COLO668 (cell line): ENCODE measurements at regions not wholly inside any gene's neighbourhood (a gene's known extent, or its start where the extent isn't known, plus 50 kb on each side); places are given as distances from the start of the nearest gene placed in this dataset.

Experiments used
- DNase-seq: peaks from one replicate; lab custom pipeline; 2025; ENCODE audit not compliant: unreplicated experiment; lab: John Stamatoyannopoulos, UW

- no peak for DNase-seq
Observed at GRCh38 chr1:105294838-105295237, 1545.1 kb downstream of the AMY1C start.

- no peak for DNase-seq
Observed at GRCh38 chr1:105310063-105310462, 1560.4 kb downstream of the AMY1C start.

- no peak for DNase-seq
Observed at GRCh38 chr1:105317976-105318375, 1568.3 kb downstream of the AMY1C start.

GRCh38 chr1:105326886-105327285 lies 1577.2 kb downstream of the AMY1C start:
- DNase-seq, result no peak

GRCh38 chr1:105337420-105337819 lies 1587.7 kb downstream of the AMY1C start:
- DNase-seq, result no peak

GRCh38 chr1:105343317-105343716 lies 1593.6 kb downstream of the AMY1C start:
- no peak for DNase-seq

- DNase-seq, result no peak
Observed at GRCh38 chr1:105359457-105359856, 1609.8 kb downstream of the AMY1C start.

GRCh38 chr1:105362438-105362837 lies 1612.7 kb downstream of the AMY1C start:
- DNase-seq, result no peak

- no peak for DNase-seq
Observed at GRCh38 chr1:105368446-105368845, 1618.7 kb downstream of the AMY1C start.

- DNase-seq, result no peak
Observed at GRCh38 chr1:105373681-105374080, 1624.0 kb downstream of the AMY1C start.

GRCh38 chr1:105386489-105386888 lies 1636.8 kb downstream of the AMY1C start:
- DNase-seq, result no peak

GRCh38 chr1:105396001-105396400 lies 1646.3 kb downstream of the AMY1C start:
- no peak for DNase-seq

GRCh38 chr1:105398909-105399308 lies 1649.2 kb downstream of the AMY1C start:
- DNase-seq, result no peak

GRCh38 chr1:105399716-105400115 lies 1650.0 kb downstream of the AMY1C start:
- DNase-seq, result no peak

- no peak for DNase-seq
Observed at GRCh38 chr1:105416261-105416660, 1640.2 kb upstream of the PRMT6 start.

- no peak for DNase-seq
Observed at GRCh38 chr1:105419030-105419429, 1637.4 kb upstream of the PRMT6 start.

GRCh38 chr1:105427543-105427942 lies 1628.9 kb upstream of the PRMT6 start:
- DNase-seq, result no peak

- no peak for DNase-seq
Observed at GRCh38 chr1:105436589-105437259, 1619.8 kb upstream of the PRMT6 start.

- no peak for DNase-seq
Observed at GRCh38 chr1:105437847-105438246, 1618.6 kb upstream of the PRMT6 start.

GRCh38 chr1:105442901-105443300 lies 1613.6 kb upstream of the PRMT6 start:
- no peak for DNase-seq

GRCh38 chr1:105459759-105460158 lies 1596.7 kb upstream of the PRMT6 start:
- no peak for DNase-seq

GRCh38 chr1:105462308-105462707 lies 1594.2 kb upstream of the PRMT6 start:
- no peak for DNase-seq

- DNase-seq, result no peak
Observed at GRCh38 chr1:105467549-105467948, 1588.9 kb upstream of the PRMT6 start.
